MM.1S (cell line): ENCODE measurements at regions not wholly inside any gene's neighbourhood (a gene's known extent, or its start where the extent isn't known, plus 50 kb on each side); places are given as distances from the start of the nearest gene placed in this dataset.

Source experiments
- DNase-seq: peaks from one replicate; pipeline ENCODE4 v3.0.0-alpha.2; 2015
- H2AFZ ChIP-seq: fragments of 300-600 bp; sonication (generic); 2 replicates; pipeline ENCODE4 v1.6.0; 2016; ENCODE audit warnings: antibody characterized with exemption, low read length
- H3F3A ChIP-seq: fragments of 300-600 bp; sonication (generic); 2 replicates; pipeline ENCODE4 v1.6.1; 2016; ENCODE audit warnings: mild to moderate bottlenecking, antibody characterized with exemption, low read length, moderate library complexity, mixed read lengths; ENCODE audit not compliant: insufficient read depth
- H3K27ac ChIP-seq: fragments of 300-600 bp; sonication (generic); 2 replicates; pipeline ENCODE4 v1.5.1; 2016; ENCODE audit warnings: mild to moderate bottlenecking, low read length
- H3K27me3 ChIP-seq: fragments of 300-600 bp; sonication (generic); replicated peaks from 2 replicates; pipeline ENCODE4 v1.6.0; 2016; ENCODE audit warnings: low read length; ENCODE audit not compliant: insufficient read depth
- H3K36me3 ChIP-seq: fragments of 300-600 bp; sonication (generic); replicated peaks from 2 replicates; pipeline ENCODE4 v1.6.1; 2016; ENCODE audit warnings: mild to moderate bottlenecking, low read length, mixed read lengths; ENCODE audit not compliant: insufficient read depth
- H3K4me1 ChIP-seq: fragments of 300-600 bp; sonication (generic); 2 replicates; pipeline ENCODE4 v1.6.1; 2016; ENCODE audit warnings: low read length, mixed read lengths
- H3K4me2 ChIP-seq: fragments of 300-600 bp; sonication (generic); 2 replicates; pipeline ENCODE4 v1.6.0; 2016; ENCODE audit warnings: low read depth, low read length
- H3K4me3 ChIP-seq: fragments of 300-600 bp; sonication (generic); 2 replicates; pipeline ENCODE4 v1.5.1; 2016; ENCODE audit warnings: low read length, mixed read lengths
- H3K79me2 ChIP-seq: fragments of 300-600 bp; sonication (generic); 2 replicates; pipeline ENCODE4 v1.6.1; 2016; ENCODE audit warnings: mixed run types, low read length, mixed read lengths
- H3K9ac ChIP-seq: fragments of 300-600 bp; sonication (generic); 2 replicates; pipeline ENCODE4 v1.6.1; 2016; ENCODE audit warnings: low read length, mixed read lengths
- H3K9me2 ChIP-seq: fragments of 300-600 bp; sonication (generic); replicated peaks from 2 replicates; pipeline ENCODE4 v1.6.1; 2016; ENCODE audit warnings: mild to moderate bottlenecking, low read length, mixed read lengths; ENCODE audit not compliant: insufficient read depth
- H3K9me3 ChIP-seq: fragments of 300-600 bp; sonication (generic); replicated peaks from 2 replicates; pipeline ENCODE4 v1.6.1; 2016; ENCODE audit warnings: mild to moderate bottlenecking, low read length, mixed read lengths; ENCODE audit not compliant: insufficient read depth
- H4K20me1 ChIP-seq: fragments of 300-600 bp; sonication (generic); 2 replicates; pipeline ENCODE4 v1.6.1; 2016; ENCODE audit warnings: mild to moderate bottlenecking, low read length, moderate library complexity, mixed read lengths; ENCODE audit not compliant: insufficient read depth
- EZH2 ChIP-seq: fragments of 300-600 bp; sonication (generic); optimal IDR thresholded peaks from 2 replicates; pipeline ENCODE3; 2017; ENCODE audit warnings: low read depth, mild to moderate bottlenecking, antibody characterized with exemption, low read length, mixed read lengths
- EZH2phosphoT487 ChIP-seq: fragments of 300-600 bp; sonication (generic); IDR thresholded peaks from 2 replicates; pipeline ENCODE4 v1.6.1; 2018; ENCODE audit warnings: antibody characterized with exemption, low read length
- TF ChIP-seq, protein P1 (sequence below): fragments of 300-600 bp; sonication (generic); IDR thresholded peaks from 2 replicates; pipeline ENCODE4 v1.5.1; 2016; ENCODE audit warnings: antibody characterized with exemption, low read length, mixed read lengths

DNA sequence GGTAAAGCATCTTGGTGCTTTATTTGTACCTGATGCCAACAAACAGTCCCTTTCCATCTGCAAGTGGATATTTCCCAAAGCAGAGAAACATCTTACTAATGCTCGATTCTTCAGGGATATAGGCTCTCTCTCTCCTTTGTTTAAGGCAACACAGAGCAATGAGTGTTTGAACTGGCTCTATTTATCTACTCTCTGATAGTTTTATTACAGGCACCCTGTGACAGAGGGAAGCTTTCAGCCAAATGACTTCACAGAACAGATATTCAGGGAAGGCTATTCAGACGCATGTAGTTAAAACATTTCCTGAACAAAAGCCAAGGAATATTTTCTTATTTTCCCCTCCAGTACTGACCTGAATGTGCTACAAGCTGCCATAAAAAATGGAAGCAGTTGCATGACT is 141.8 kb downstream of the YIPF5 start:
- Histone ChIP-seq H3K27ac (no peak overlapping the region), H3K9ac (no peak overlapping the region), H3K4me2 (no peak overlapping the region), H3F3A (no peaks in the 10 kb centered on the region), H3K27me3 (no peaks in the 10 kb centered on the region), H3K79me2 (no peaks in the 10 kb centered on the region), H3K9me2 (no peaks in the 10 kb centered on the region), H3K36me3 (no peaks in the 10 kb centered on the region), H4K20me1 (no peaks in the 10 kb centered on the region), H3K9me3 (no peaks in the 10 kb centered on the region), H3K4me3 (no peak overlapping the region), H2AFZ (no peak overlapping the region), H3K4me1 (no peaks in the 10 kb centered on the region)
- no peak for DNase-seq
- no peak for TF ChIP-seq EZH2
- TF ChIP-seq, protein P1, sequence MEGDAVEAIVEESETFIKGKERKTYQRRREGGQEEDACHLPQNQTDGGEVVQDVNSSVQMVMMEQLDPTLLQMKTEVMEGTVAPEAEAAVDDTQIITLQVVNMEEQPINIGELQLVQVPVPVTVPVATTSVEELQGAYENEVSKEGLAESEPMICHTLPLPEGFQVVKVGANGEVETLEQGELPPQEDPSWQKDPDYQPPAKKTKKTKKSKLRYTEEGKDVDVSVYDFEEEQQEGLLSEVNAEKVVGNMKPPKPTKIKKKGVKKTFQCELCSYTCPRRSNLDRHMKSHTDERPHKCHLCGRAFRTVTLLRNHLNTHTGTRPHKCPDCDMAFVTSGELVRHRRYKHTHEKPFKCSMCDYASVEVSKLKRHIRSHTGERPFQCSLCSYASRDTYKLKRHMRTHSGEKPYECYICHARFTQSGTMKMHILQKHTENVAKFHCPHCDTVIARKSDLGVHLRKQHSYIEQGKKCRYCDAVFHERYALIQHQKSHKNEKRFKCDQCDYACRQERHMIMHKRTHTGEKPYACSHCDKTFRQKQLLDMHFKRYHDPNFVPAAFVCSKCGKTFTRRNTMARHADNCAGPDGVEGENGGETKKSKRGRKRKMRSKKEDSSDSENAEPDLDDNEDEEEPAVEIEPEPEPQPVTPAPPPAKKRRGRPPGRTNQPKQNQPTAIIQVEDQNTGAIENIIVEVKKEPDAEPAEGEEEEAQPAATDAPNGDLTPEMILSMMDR, result no peak
- no peak for TF ChIP-seq EZH2phosphoT487

DNA sequence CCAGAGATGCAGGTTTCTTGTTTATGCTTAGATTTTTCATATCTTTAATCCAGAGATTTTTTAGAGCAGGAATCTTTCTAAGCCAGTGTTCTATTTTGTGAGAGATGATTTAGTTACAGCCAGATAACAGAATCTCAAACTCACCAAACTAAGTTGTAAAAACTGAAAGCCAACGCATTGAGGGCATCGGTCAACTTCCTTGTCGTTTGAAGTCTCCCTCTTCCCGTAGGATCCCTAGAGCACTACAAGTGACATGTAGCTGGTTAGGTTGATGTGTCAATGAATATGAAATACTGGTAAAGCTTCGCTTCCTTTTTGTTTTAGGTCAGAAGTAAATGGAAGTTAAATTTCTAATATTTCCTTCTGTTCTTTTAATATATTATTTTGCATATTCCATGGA is 139.6 kb downstream of the YIPF5 start:
- H3K4me2 ChIP-seq, result no peak overlapping the region
- no peaks in the 10 kb centered on the region for H3K4me1 ChIP-seq
- H3K9me3 ChIP-seq, result no peaks in the 10 kb centered on the region
- no peaks in the 10 kb centered on the region for H4K20me1 ChIP-seq
- no peak overlapping the region for H2AFZ ChIP-seq
- no peaks in the 10 kb centered on the region for H3K27me3 ChIP-seq
- H3K79me2 ChIP-seq, result no peaks in the 10 kb centered on the region
- H3K27ac ChIP-seq, result no peak overlapping the region
- H3K9ac ChIP-seq, result no peak overlapping the region
- H3F3A ChIP-seq, result no peaks in the 10 kb centered on the region
- no peaks in the 10 kb centered on the region for H3K36me3 ChIP-seq
- H3K4me3 ChIP-seq, result no peak overlapping the region
- no peak for DNase-seq
- TF ChIP-seq EZH2phosphoT487, result no peak
- TF ChIP-seq, protein P1, result no peak
- TF ChIP-seq EZH2, result no peak
- H3K9me2 ChIP-seq, result no peaks in the 10 kb centered on the region

DNA sequence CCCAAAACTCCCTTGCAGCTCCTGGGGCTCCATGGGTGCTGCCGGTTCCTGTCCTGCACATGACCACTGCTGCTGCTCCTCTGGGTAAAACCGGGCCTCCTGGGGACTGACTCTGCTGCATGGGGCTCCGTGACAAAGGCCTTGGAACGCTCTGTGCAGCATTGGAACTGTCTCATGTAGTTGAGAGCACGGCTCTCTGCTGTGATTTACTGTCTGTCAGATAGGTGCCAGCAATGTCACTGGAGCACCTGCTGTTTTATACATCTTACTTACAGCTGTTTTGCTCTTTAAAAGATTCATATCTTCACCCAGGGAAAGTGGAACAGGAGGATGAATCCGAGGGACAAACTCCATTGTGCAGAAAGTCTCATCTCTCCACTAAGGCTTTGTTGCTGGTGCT is 138.1 kb downstream of the YIPF5 start:
- Histone ChIP-seq H4K20me1 (no peaks in the 10 kb centered on the region), H3K9me2 (no peaks in the 10 kb centered on the region), H3K4me1 (no peaks in the 10 kb centered on the region), H3F3A (no peaks in the 10 kb centered on the region), H3K9me3 (no peaks in the 10 kb centered on the region), H3K4me2 (no peak overlapping the region), H3K4me3 (no peak overlapping the region), H3K79me2 (no peaks in the 10 kb centered on the region), H3K27me3 (no peaks in the 10 kb centered on the region), H3K36me3 (no peaks in the 10 kb centered on the region), H3K9ac (no peak overlapping the region), H2AFZ (no peak overlapping the region), H3K27ac (no peak overlapping the region)
- no peak for TF ChIP-seq EZH2
- TF ChIP-seq, protein P1, result no peak
- no peak for TF ChIP-seq EZH2phosphoT487
- no peak for DNase-seq

DNA sequence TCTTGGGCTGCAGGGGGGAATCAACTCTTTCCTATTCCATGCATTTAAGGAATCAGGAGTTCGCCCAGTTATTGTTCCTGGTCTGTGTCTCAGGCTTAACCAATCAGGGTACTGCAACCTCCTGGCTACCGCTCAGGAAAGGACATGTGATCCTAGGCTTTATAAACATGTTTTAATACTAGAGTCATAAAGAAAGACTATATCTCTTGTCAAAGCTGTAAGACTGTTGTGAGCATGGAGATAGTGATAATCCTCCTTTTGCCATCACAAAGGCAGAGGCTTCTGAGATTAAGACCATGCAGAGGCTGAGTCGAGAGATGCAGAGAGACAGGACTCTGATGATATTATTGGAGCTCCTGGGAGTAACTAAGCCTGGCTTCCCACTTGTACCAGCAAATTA is 137.0 kb downstream of the YIPF5 start:
- no peak for DNase-seq
- TF ChIP-seq EZH2phosphoT487 (no peak), EZH2 (no peak)
- TF ChIP-seq, protein P1, result no peak
- H3K27me3 ChIP-seq, result no peaks in the 10 kb centered on the region

More for the DNA sequence above, 137.0 kb downstream of the YIPF5 start:
- H3F3A ChIP-seq, result no peaks in the 10 kb centered on the region
- no peak overlapping the region for H3K4me3 ChIP-seq
- H3K9me2 ChIP-seq, result no peaks in the 10 kb centered on the region
- H3K4me1 ChIP-seq, result no peaks in the 10 kb centered on the region
- no peaks in the 10 kb centered on the region for H3K9me3 ChIP-seq
- H3K36me3 ChIP-seq, result no peaks in the 10 kb centered on the region
- no peaks in the 10 kb centered on the region for H3K79me2 ChIP-seq
- H3K27ac ChIP-seq, result no peak overlapping the region
- no peak overlapping the region for H2AFZ ChIP-seq
- no peak overlapping the region for H3K4me2 ChIP-seq
- H3K9ac ChIP-seq, result no peak overlapping the region
- H4K20me1 ChIP-seq, result no peaks in the 10 kb centered on the region
